GM21360 (cell line): ENCODE measurements at regions not wholly inside any gene's neighbourhood (a gene's known extent, or its start where the extent isn't known, plus 50 kb on each side); places are given as distances from the start of the nearest gene placed in this dataset.

Experiments
- ATAC-seq: cut with Tn5 transposase; IDR thresholded peaks from one replicate; pipeline ENCODE4 v1.9.1; 2021; ENCODE audit warnings: mild to moderate bottlenecking, moderate library complexity; ENCODE audit not compliant: unreplicated experiment

DNA sequence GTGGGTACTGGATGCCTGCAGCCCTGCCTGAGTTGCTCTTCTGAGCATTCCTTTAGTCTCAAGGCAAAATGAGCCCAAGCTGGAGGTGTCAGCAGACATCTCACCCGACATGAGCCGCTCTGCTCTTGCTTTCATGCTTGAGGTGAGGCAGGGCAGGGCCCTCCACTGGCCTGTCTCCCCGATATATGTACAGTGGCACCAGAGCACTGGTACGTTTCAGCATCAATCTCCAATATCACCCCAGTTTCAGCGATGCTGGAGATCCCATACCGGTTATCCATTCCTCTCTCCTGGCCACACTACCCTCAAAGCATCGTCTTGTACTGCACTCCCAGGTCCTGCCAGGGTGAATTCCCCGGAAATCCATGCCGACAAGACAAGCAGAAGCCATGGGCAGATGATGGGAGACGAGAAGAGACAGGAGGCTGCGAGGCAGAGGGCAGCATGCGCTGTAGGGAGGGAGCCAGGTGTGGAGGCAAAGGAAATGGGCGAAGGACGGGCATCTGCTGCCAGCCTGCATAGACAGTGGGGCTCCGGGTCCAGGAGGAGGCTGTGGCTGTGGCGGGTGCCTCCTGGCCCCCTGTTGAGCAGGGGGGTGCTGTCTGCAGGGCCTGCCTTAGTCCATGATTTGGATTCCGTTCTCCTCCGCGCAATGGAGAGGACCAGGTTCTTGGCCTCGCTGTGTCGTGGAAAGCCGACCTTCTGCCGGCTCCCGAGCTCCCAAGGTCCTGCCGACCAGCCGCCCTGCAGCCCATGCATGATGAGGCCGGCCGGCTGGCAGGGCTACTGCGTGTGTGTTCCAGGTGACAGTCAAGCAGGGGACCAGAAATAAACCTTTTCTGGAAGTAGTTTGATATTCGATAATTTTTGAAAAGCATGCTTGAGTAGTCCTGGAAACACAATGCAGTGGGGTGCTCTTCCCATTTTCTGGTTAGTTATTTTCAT, 152.2 kb upstream of the IRX2 start:
- ATAC-seq, result no peak

DNA sequence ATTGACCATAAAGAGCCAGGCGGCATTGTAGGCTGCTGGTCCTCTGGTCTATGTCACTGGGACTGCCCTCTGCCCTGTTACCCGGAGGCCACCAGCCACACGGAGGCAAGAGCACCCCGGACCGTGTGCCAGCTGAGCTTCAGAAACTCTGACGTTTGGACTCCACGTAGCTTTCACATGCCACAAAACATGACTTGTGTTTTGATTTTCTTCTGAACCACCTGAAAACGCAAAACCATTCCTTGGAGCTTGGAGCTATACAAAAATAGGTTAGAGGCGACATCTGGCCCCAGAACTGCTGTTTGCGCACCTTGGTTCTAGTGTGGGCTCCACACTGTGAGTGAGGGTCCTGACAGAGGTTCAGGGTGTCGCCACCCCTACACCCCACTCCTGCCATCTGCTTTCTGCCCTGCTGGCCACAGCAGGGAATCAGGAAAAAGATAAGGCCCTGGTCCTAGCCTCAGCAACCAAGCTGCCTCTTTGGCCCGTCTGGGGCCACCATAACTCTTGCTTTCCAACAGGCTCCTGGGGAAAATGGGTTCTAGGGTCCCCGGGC, 151.3 kb upstream of the IRX2 start:
- ATAC-seq, result no peak

DNA sequence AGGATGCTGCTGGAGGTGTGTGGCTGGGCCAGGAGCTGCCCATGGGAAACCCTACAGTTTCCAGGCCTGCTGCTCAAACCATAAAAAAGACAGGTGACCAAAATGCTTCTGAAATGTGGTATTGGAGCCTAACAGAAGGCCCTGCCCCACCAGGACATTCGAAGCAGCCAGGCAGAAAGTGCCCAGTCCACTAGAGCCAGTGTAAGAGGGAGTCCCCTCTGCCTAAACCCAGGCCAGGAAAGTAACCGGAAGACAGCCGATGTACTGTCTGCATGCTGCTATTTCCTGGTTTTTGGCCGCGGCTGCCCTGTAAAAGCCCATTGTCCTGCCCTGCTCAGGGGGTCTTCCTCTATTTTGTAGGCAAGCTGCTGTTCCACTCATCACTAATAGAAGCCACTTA, 150.7 kb upstream of the IRX2 start:
- no peak for ATAC-seq

DNA sequence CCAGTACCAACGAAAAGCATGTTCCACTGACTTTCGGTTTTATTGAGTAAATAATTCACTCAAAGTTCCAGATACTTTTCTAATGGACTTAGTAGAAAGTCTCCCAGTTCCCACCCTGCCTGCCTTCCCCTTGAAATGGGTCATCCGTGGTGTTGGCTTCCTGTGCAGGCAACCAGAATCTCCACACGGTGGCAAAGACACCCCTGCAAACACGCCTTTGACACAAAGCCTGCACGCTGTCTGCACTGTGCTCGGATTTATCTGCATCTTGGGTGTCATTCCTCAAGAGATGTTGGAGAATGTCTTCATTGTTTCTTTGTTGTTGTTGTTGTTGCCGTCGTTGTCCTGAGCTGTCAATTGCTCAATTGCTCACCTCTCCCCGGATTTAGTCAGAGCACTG, 150.0 kb upstream of the IRX2 start:
- ATAC-seq, result no peak

DNA sequence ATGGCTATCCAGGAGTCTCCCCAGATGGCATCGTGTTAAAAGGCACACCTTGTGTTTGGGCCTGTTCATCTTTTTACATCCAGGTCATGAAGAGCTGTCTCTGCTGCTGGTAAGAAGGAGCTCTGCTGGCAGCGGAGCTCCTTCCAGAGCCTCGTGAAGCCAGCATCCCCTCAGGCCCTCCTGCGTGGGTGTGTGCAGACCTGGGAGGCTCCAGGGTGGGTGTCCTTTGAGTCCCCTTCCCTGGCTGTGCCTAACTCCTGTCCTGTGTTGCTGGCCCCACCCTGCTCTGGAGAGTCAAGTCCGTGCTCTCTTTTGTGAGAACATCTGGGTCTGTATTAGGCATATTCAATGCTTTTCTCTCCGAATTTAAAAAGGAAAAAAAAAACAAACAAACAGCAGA, 149.6 kb upstream of the IRX2 start:
- no peak for ATAC-seq

DNA sequence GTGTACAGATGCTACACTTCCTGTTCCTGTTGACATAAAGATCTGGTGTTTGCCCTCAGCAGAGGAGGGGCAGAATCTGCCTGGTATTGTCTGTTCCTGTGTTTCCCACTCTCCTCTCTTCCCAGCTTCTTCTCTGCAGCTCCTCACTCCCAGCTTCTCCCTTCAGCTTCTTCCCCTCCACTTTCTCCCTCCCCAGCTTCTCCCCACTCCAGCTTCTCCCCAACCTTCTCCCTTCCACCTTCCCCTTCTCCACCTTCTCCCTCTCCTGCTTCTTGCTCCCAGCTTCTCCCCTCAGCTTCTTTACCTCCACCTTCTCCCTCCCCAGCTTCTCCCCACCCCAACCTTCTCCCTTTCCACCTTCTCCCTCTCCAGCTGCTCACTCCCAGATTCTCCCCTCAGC, 148.9 kb upstream of the IRX2 start:
- ATAC-seq, result no peak

DNA sequence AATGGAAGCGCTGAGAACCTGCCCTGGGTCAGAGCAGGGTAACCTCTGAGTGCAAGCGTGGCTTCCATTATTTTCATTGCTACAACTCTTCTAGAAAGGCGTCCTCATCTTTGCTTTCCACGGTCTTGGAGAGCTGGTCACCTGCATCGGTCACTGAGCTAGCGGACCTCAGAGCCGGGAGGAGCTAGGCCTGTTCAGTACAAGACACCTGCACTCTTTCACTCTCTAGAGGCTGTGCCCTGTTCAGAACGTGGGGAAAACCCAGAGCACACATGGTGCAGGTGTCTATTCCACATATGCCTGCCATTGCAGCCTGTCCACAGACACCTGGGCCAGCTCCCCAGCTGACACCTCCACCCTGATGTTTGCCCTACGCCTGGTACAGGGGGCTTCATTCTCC, 147.8 kb upstream of the IRX2 start:
- no peak for ATAC-seq

DNA sequence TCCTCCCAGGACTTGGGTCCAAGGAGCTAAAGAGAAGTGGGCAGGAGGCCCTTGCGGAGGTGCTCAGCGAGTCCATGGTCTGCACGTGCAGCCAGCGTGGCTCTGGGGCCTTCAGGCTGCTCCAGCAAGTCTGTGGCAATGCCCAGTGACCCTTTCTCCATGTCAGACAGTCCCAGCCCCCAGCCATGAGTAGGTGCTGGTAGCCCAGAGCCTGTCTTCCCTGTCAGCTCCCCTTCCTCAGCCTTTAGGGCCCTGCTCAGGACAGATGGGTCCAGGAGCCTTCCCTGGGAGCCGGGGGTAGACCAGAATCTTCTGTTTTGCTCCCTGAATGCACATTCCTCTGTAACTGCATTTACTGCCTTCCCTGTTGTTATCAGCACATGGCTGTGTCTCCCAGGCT, 147.2 kb upstream of the IRX2 start:
- no peak for ATAC-seq

DNA sequence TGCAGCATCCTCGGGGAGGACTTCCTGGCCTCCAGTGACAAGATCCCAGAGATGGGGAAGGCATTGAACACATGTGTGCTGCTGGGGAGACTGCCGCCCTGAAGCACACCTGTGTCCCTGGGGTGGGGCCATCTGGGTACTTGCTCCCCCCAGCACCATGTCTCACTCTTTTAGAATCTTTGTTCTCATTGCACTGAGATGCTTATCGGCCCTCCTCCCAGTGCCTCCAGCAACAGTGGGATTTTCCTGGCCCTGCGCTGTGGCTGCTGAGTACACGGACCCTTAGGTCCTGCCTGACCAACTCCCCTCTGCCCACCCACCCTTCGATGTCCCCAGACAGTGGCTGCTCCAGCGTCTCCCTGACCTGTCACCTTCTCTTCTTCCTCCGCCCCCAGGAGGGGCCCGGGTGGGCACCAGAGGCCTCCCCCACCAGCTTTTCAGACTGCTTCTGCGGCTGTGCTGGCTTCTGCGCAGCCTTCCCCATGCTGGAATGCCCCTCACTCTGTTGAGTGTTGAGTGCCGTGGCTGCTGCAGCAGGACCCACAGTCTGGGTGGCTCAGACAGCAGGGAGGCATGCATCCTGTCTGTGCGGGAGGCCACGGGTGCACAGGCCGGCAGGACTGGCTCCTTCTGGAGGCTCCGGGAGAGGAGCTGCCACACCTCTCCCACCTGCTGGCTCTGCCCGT, 145.9 kb upstream of the IRX2 start:
- no peak for ATAC-seq

DNA sequence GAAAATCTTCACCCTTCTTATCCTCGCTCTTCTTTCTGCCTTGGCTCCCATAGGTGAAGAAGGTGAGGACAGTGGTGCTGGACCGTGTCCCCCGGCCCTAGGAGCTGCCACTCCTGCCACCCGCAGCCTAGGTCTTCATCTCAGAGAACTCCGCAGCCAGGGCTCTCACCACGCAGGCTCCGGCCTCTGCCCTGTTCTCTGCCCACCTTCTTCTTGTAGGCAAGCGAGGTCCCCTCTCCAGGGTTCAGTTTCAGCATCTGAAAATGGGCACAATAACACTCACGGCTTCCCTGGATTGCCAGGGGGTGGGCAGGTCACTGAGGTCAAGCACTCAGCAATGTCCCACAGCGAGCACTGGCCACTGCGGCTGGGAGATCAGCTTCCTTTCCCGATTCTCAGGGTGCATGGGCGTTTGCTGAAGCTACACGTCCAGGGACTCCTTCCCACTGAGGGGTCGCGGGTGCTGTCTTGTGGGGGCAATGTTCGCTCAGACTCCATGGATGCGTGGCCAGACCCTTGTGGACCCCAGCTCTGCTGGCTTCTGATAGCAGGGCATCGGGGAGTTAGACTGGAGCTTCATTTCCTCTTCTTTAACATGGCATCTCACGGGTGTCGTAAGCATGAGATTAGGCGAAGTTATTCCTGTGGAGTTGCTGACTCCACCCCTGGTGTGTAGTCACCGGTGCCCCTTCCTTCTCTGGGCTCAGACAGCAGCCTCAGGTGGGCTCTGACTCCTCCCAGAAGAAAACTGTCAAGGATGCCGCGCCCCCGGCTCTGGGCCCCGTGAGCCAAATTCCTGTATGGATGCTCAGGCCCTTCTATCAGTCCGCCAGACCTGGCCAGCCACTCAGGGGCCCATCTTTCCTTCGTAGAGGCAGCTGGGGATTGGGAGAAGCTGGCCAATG, 145.1 kb upstream of the IRX2 start:
- no peak for ATAC-seq

DNA sequence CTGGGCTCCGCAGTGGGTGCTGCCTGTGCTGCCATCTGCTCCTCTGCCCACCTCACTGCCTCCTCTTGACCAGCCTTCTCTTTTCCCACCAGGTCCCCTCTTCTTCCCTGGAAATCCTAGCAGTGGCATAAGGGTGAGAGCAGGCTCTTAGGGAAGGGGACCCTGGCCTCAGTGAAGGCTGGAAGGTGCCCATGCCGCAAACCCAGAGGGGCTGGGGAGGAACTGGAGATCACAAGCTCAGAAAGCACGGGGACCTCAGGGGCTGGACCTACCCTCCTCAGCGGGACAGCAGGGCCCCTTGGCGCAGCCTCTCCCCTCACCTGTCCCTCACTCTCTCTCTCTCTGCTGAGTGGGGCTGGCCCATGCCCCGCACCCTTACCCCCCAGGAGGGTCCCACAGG, 144.4 kb upstream of the IRX2 start:
- ATAC-seq, result no peak

DNA sequence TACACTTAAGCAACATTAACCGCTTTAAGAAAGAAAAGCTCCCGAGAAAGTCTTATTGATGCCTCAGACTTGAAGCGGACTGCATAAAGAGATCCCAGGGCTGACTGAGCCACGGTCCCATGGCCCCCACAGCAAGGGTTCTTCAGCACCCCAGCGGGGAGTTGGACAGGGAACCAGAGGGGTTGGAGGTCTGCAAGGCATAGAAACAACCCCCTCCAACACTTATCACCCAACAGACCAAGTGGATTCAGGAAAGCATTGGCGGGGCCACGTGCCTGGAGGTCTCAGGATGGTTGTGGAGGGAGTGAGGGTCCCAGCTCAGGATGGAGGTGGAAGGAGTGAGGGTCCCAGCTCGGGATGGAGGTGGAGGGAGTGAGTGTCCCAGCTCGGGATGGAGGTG, 143.7 kb upstream of the IRX2 start:
- ATAC-seq, result no peak

DNA sequence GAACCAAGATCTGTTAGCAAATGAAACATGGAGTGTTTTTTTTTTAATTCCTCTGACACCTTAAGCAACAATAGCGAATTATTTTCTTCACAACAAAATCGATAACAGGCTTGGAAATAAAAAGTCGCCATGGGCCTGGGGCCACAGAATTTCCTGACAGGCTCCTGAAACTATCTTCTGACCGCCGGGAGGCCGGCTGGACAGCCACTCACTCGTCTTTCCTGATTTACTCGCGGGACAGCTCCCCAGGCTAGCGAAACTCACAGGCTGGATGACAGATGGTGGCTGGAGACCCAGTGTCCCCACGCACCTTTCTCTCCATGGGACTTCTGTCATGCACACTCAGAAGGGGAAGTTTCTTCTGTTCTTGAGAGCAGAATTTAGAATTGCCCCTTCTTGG, 143.3 kb upstream of the IRX2 start:
- no peak for ATAC-seq

DNA sequence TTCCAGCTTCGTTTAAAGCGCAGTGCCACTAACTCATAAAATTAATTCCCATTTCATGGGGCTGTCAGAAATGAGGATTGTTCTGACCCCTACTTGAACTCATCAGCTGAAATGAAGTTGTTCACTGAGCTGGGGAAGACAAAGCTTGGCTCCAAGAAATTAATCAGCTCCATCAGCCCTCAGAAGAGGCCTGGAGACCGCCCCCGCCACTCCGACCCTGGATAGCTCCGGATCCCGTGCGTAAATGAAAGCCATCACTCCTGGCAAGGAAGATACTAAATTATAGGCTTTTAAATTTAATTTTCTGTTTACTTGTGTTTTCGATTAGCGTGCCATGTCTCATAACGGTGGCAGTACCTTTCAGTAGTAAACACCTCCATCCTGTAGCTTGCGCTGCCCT, 142.8 kb upstream of the IRX2 start:
- no peak for ATAC-seq

DNA sequence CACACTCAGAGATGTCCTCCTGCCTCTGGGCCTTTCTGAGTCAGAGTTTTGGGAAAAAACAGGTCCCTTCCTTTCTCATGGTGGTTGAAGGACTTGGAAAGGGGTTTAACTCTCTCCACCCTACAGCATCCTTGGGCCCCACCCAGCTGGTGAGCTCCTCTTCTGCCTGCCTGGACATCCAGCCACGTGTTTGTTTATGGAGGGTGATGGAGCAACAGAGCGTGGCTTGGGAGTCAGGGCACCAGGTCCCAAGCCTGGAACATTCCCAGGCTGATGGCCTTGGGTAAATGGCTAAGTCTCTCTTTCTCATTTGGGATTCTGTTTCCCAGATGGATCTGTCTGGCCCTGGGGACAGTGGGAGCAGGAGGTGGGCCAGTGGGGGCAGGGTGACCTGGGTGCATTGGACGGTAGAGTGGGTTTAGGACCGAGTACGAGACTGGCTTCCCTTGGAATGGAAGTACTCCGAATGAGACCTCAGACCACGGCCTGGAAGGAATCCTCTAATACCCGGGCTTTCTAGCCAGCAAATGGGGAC, 141.1 kb upstream of the IRX2 start:
- ATAC-seq, result no peak

DNA sequence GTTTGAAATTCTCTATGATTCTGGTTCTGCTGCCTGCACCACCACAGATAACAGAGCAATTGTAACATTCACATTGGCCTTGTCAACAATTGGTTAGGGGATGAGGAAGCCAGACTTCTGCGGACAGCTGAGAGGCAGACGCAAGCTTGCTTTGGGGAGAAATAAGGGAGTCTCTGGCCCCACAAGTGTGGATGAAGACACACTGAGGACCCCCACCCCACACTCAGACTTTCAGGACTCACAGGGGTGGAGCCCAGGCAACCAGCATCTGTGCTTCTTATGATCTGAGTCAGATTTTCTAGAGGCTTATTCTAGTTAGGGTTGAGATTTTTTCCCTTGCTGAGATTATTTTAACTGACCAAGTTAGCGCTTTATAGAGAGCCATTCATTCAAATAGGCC, 140.3 kb upstream of the IRX2 start:
- ATAC-seq, result no peak

DNA sequence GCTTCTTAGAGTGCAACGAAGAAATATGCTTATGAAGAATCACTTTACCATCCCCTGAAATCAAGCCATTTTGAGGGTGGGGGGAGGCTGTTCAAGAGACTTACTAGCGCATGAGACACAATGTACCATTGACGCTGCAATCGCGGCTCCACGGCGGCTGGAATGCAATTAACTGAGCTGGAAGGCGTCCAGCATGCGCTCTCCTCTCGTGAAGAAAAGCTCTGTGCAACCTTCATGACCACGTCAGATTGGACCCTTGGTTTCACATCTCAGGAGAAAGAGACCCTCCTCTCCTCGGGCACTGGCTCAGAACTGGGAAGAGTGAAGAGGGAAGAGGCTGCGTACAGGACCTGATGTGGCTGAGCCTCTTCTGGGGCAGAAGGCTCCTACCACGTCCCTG, 138.5 kb upstream of the IRX2 start:
- no peak for ATAC-seq

DNA sequence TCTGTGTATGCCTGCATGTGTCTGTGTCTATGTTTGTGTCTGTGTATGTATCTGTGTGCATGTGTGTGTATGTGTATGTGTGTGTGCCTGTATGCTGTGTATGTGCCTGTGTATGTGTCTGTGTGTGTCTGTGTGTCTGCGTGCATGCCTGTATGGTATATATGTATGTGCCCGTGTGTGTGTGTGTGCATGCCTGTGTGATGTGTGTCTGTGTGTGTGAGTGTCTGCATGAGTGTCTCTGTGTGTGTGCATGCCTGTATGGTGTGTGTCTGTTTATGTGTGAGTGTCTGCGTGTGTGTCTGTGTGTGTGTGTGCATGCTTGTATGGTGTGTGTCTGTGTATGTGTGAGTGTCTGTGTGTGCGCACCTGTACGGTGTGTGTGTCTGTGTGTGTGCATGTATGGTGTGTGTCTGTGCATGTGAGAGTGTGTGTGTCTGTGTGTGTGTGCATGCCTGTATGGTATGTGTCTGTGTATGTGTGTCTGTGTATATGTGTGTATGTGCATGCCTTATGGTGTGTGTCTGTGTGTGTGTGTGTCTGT, 137.1 kb upstream of the IRX2 start:
- ATAC-seq, result no peak

DNA sequence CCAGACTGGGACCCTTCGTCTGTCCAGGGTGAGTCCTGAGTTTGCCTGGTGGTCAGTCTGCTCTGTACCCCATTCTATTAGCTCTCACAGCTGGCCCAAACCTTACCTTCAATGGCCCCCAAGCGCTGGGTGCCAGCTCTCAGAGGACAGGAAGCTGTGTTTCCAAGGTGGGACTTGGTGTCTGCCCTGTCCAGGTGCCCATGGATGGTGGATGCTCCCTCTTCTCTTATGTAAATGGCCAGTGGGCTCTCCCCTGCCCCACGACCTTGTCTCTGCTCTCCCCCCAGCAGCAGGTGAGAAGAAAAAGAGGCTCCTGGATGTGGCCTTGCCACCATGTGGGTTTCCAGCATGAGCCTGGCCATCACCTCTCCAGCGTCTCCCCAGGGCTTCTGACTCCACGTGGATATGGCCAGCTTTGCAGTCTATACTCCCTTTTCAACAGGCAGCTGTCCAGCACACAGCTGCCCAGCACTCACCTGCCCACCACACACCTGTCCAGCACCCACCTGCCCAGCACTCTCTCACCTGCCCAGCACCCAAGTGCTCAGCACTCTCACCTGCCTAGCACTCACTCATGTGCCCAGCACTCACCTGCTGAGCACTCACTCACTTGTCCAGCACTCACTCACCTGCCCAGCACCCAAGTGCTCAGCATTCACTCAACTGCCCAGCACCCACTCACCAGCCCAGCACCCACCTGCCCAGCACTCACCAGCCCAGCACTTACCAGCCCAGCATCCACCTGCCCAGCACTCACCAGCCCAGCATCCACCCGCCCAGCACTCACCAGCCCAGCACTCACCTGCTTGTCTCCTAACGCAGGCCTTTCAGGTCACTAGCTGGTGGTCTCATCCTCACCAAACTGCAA, 136.2 kb upstream of the IRX2 start:
- no peak for ATAC-seq

DNA sequence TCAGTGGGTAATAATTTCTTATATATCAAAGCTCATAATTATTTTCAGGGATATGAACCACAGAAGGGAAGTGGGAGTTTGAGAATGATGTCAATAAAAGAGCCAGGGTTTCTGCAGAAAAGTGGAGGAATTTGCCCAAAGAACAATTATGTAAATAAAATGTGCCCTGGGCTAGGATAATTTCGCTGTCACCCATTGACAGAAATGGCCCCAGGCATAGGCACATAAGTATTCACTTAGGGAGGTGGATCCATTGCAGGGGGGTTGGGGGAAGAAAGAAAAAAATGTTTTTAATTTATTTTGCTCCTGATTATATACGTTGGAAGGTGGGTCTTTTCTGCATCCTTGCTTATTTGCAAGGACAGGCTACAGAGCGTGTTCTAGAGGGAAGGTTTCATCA, 135.1 kb upstream of the IRX2 start:
- ATAC-seq, result no peak
